IMR-90 (cell line): ENCODE measurements at regions not wholly inside any gene's neighbourhood (a gene's known extent, or its start where the extent isn't known, plus 50 kb on each side); places are given as distances from the start of the nearest gene placed in this dataset.

Experiments used
- ATAC-seq: fragments of 200-7000 bp; cut with Tn5 transposase; 2 replicates; pipeline ENCODE4 v1.9.1; 2020; ENCODE audit warnings: low read depth, mild to moderate bottlenecking, moderate library complexity
- BruUV-seq: library from RNA; stranded (reverse); fragments of 400-500 nt; replicated peaks from 2 replicates; lab custom pipeline; 2021; lab: Mats Ljungman, UMichigan
- CTCF ChIA-PET: fragments of 300-600 bp; formaldehyde crosslinking; extraction: SDS; loops from one replicate; lab custom pipeline; 2021; ENCODE audit warnings: antibody characterized with exemption; lab: Yijun Ruan, JAX
- POLR2A ChIA-PET: fragments of 300-600 bp; sonication (Branson Sonifier 250); formaldehyde crosslinking; loops from one replicate; lab custom pipeline; 2022; ENCODE audit warnings: antibody characterized with exemption; ENCODE audit not compliant: unreplicated experiment; lab: Charles Lee
- DNase-seq: peaks from one replicate; pipeline ENCODE4 v3.0.0; 2013
- H2AFZ ChIP-seq: replicated peaks from 2 replicates; pipeline ENCODE3; 2013; ENCODE audit warnings: low read length, mild to moderate bottlenecking; ENCODE audit not compliant: poor library complexity
- H2AK5ac ChIP-seq: 2 replicates; pipeline ENCODE4 v1.6.1; 2013; ENCODE audit warnings: low read depth, low read length, inconsistent platforms
- H2AK9ac ChIP-seq: replicated peaks from 2 replicates; pipeline ENCODE3; 2013; ENCODE audit warnings: mild to moderate bottlenecking, low read depth, low read length, moderate library complexity; ENCODE audit not compliant: poor library complexity
- H2BK120ac ChIP-seq: 2 replicates; pipeline ENCODE4 v1.6.1; 2013; ENCODE audit warnings: low read depth, low read length, inconsistent platforms
- H2BK15ac ChIP-seq: 3 replicates; pipeline ENCODE4 v1.6.1; 2013; ENCODE audit warnings: low read depth, low read length, inconsistent platforms
- H2BK20ac ChIP-seq: 2 replicates; pipeline ENCODE4 v1.6.1; 2013; ENCODE audit warnings: low read depth, mild to moderate bottlenecking, inconsistent platforms, low read length, moderate library complexity
- H2BK5ac ChIP-seq: 2 replicates; pipeline ENCODE4 v1.6.1; 2013; ENCODE audit warnings: mild to moderate bottlenecking, low read depth, low read length, inconsistent platforms; ENCODE audit not compliant: poor library complexity, severe bottlenecking
- H3K14ac ChIP-seq: replicated peaks from 2 replicates; pipeline ENCODE4 v1.6.1; 2013; ENCODE audit warnings: low read depth, low read length, inconsistent platforms
- H3K18ac ChIP-seq: 2 replicates; pipeline ENCODE4 v1.6.1; 2013; ENCODE audit warnings: low read depth, low read length, control low read depth
- H3K23ac ChIP-seq: 2 replicates; pipeline ENCODE4 v1.6.1; 2013; ENCODE audit warnings: low read depth, low read length, inconsistent platforms
- H3K27ac ChIP-seq: 2 replicates; pipeline ENCODE4 v1.5.1; 2013; ENCODE audit warnings: mild to moderate bottlenecking, control low read depth, low read length; ENCODE audit not compliant: insufficient read depth
- H3K27me3 ChIP-seq: 2 replicates; pipeline ENCODE4 v1.6.1; 2013; ENCODE audit warnings: low read length; ENCODE audit not compliant: control insufficient read depth, insufficient read depth
- H3K36me3 ChIP-seq: 2 replicates; pipeline ENCODE4 v1.6.1; 2013; ENCODE audit warnings: low read length, mixed read lengths; ENCODE audit not compliant: control insufficient read depth, insufficient read depth
- H3K4ac ChIP-seq: 2 replicates; pipeline ENCODE4 v1.6.1; 2013; ENCODE audit warnings: low read depth, low read length, inconsistent platforms
- H3K4me1 ChIP-seq: 2 replicates; pipeline ENCODE4 v1.6.1; 2013; ENCODE audit warnings: low read length, mixed read lengths; ENCODE audit not compliant: control insufficient read depth, insufficient read depth
- H3K4me2 ChIP-seq: 2 replicates; pipeline ENCODE4 v1.6.1; 2013; ENCODE audit warnings: low read depth, mild to moderate bottlenecking, control low read depth, low read length, moderate library complexity
- H3K4me3 ChIP-seq: 2 replicates; pipeline ENCODE4 v1.5.1; 2013; ENCODE audit warnings: low read depth, mild to moderate bottlenecking, control low read depth, low read length, moderate library complexity; ENCODE audit not compliant: insufficient read depth
- H3K56ac ChIP-seq: 2 replicates; pipeline ENCODE4 v1.6.1; 2013; ENCODE audit warnings: low read length, inconsistent platforms; ENCODE audit not compliant: insufficient read depth; ENCODE audit errors: extremely low read depth
- H3K79me1 ChIP-seq, 2 experiments: 2 replicates each; pipeline ENCODE4 v1.6.1; 2013; ENCODE audit warnings: low read length in 2 of 2, inconsistent platforms in 1 of 2, low read depth in 1 of 2
- H3K9ac ChIP-seq: 2 replicates; pipeline ENCODE4 v1.6.1; 2013; ENCODE audit warnings: low read depth, low read length, control low read depth
- H3K9me1 ChIP-seq: 2 replicates; pipeline ENCODE4 v1.6.1; 2013; ENCODE audit warnings: low read length, inconsistent platforms; ENCODE audit not compliant: insufficient read depth
- H3K9me3 ChIP-seq: 2 replicates; pipeline ENCODE4 v1.6.1; 2013; ENCODE audit warnings: low read length; ENCODE audit not compliant: control insufficient read depth, insufficient read depth
- H4K20me1 ChIP-seq: 2 replicates; pipeline ENCODE4 v1.6.1; 2013; ENCODE audit warnings: low read length, inconsistent platforms; ENCODE audit not compliant: insufficient read depth
- H4K5ac ChIP-seq: 2 replicates; pipeline ENCODE4 v1.6.1; 2013; ENCODE audit warnings: mild to moderate bottlenecking, low read depth, low read length, control low read depth
- H4K8ac ChIP-seq, 2 experiments: 2 replicates each; pipeline ENCODE4 v1.6.1; 2013; ENCODE audit warnings: low read depth in 2 of 2, low read length in 2 of 2, control low read depth in 1 of 2, inconsistent platforms in 1 of 2
- H4K91ac ChIP-seq: 2 replicates; pipeline ENCODE4 v1.6.1; 2013; ENCODE audit warnings: low read depth, low read length, inconsistent platforms; ENCODE audit not compliant: insufficient read depth
- BHLHE40 ChIP-seq: fragments of 150-350 bp; IDR thresholded peaks from 2 replicates; pipeline ENCODE4 v1.6.1; 2016; ENCODE audit warnings: mild to moderate bottlenecking, low read depth, low read length
- CEBPB ChIP-seq: IDR thresholded peaks from 2 replicates; pipeline ENCODE4 v1.6.1; 2012; ENCODE audit warnings: low read depth, low read length, improper control_type of control experiment
- CHD1 ChIP-seq: IDR thresholded peaks from 2 replicates; pipeline ENCODE4 v1.6.1; 2012; ENCODE audit warnings: low read depth, low read length, improper control_type of control experiment
- CTCF ChIP-seq: conservative IDR thresholded peaks from 2 replicates; pipeline ENCODE4 v1.5.1; 2012; ENCODE audit warnings: mild to moderate bottlenecking, low read depth, low read length, improper control_type of control experiment
- ELK1 ChIP-seq: fragments of 150-350 bp; IDR thresholded peaks from 2 replicates; pipeline ENCODE4 v1.6.1; 2016; ENCODE audit warnings: low read depth, mild to moderate bottlenecking, low read length, moderate library complexity, borderline replicate concordance
- FOS ChIP-seq: fragments of 150-350 bp; IDR thresholded peaks from 2 replicates; pipeline ENCODE4 v1.6.1; 2016; ENCODE audit warnings: low read depth, low read length
- MAFK ChIP-seq: IDR thresholded peaks from 2 replicates; pipeline ENCODE4 v1.6.1; 2012; ENCODE audit warnings: low read depth, low read length, improper control_type of control experiment
- MAZ ChIP-seq: IDR thresholded peaks from 2 replicates; pipeline ENCODE4 v1.6.1; 2012; ENCODE audit warnings: low read depth, mild to moderate bottlenecking, low read length, improper control_type of control experiment, moderate library complexity, borderline replicate concordance
- MXI1 ChIP-seq: IDR thresholded peaks from 2 replicates; pipeline ENCODE4 v1.6.1; 2012; ENCODE audit warnings: low read depth, mild to moderate bottlenecking, low read length, moderate library complexity, borderline replicate concordance
- NFE2L2 ChIP-seq: fragments of 150-350 bp; IDR thresholded peaks from 2 replicates; pipeline ENCODE4 v1.6.1; 2016; ENCODE audit warnings: low read depth, mild to moderate bottlenecking, low read length
- POLR2A ChIP-seq: IDR thresholded peaks from 2 replicates; pipeline ENCODE4 v1.6.1; 2012; ENCODE audit warnings: mild to moderate bottlenecking, low read depth, low read length
- RAD21 ChIP-seq: IDR thresholded peaks from 2 replicates; pipeline ENCODE4 v1.6.1; 2012; ENCODE audit warnings: low read length, improper control_type of control experiment
- RCOR1 ChIP-seq: IDR thresholded peaks from 2 replicates; pipeline ENCODE4 v1.6.1; 2012; ENCODE audit warnings: mild to moderate bottlenecking, low read length, improper control_type of control experiment; ENCODE audit not compliant: insufficient replicate concordance
- RFX5 ChIP-seq: IDR thresholded peaks from 2 replicates; pipeline ENCODE4 v1.8.0; 2012; ENCODE audit warnings: low read depth, mild to moderate bottlenecking, low read length, moderate library complexity
- SMC3 ChIP-seq: fragments of 150-350 bp; IDR thresholded peaks from 2 replicates; pipeline ENCODE4 v1.6.1; 2016; ENCODE audit warnings: low read depth, mild to moderate bottlenecking, antibody characterized with exemption, low read length, moderate library complexity
- USF2 ChIP-seq: fragments of 150-350 bp; IDR thresholded peaks from 2 replicates; pipeline ENCODE4 v1.6.1; 2017; ENCODE audit warnings: mild to moderate bottlenecking, antibody characterized with exemption, low read length, low read depth
- WGBS, 2 experiments: methylation state at CpG; one replicate each; pipeline versions ENCODE4 v1.1.5 to v1.1.7; 2013; ENCODE audit warnings: missing lambda C conversion rate in 2 of 2; ENCODE audit not compliant: insufficient read length in 1 of 2; ENCODE audit errors: extremely low coverage in 2 of 2; 5-methylcytosine and 5-hydroxymethylcytosine counted together
- dilution Hi-C: fragments of 300-500 bp; cut with HindIII; formaldehyde crosslinking; loops from one replicate; pipeline ENCODE4 v1.14.3; 2018; ENCODE audit warnings: low sequenced_read_pairs; ENCODE audit not compliant: unreplicated experiment
- in situ Hi-C: fragments of 300-500 bp; cut with MboI; formaldehyde crosslinking; loops from 3 replicates; pipeline ENCODE4 v1.14.3; 2019; ENCODE audit warnings: low sequenced_read_pairs, inconsistent platforms, mixed read lengths
- intact Hi-C: fragments of 100-400 bp; cut with micrococcal nuclease; formaldehyde crosslinking; loops from 2 replicates; pipeline ENCODE4 v1.10.0; 2022

GRCh38 chr3:178047496-178047895, 488.7 kb upstream of the KCNMB2 start:
- no peak overlapping the region for H4K5ac ChIP-seq
- H3K9ac ChIP-seq, result no peak overlapping the region
- H3K4ac ChIP-seq, result no peak overlapping the region
- no peak overlapping the region for H2AK9ac ChIP-seq
- H3K23ac ChIP-seq, result no peak overlapping the region
- DNase-seq, result no peak
- H2BK15ac ChIP-seq, result no peak overlapping the region
- no peak overlapping the region for H2BK5ac ChIP-seq
- H2BK120ac ChIP-seq, result no peak overlapping the region
- no peak overlapping the region for H4K91ac ChIP-seq
- H2BK20ac ChIP-seq, result no peak overlapping the region
- ChIA-PET POLR2A (interaction anchor here (0.7 kb wide), 1 partner anchor 13 kb away, joined by 3 read pairs; no protein-coding TSS in a partner anchor), CTCF (interaction anchor here (0.6 kb wide), 1 partner anchor 156 kb away, joined by 4 read pairs; no protein-coding TSS in a partner anchor)
- H3K79me1 ChIP-seq, result no peaks in the 10 kb centered on the region
- no peaks in the 10 kb centered on the region for H3K9me3 ChIP-seq
- no peak overlapping the region for H3K27ac ChIP-seq
- H4K8ac ChIP-seq, result no peak overlapping the region
- H2AFZ ChIP-seq, result no peak overlapping the region
- no peak overlapping the region for H3K14ac ChIP-seq
- H3K9me1 ChIP-seq, result no peaks in the 10 kb centered on the region
- no TSS peak for BruUV-seq
- H3K27me3 ChIP-seq, result no peaks in the 10 kb centered on the region
- in situ Hi-C loops (no loop called here), intact Hi-C loops (no loop called here), dilution Hi-C loops (no loop called here)
- WGBS, 2 experiments, result no CpG with 5 or more reads among the region's 3 CpGs
- TF ChIP-seq ELK1 (no peak), USF2 (no peak), MAZ (no peak), FOS (no peak), POLR2A (no peak), MAFK (no peak), SMC3 (no peak), BHLHE40 (no peak), RFX5 (no peak), CTCF (no peak), CHD1 (no peak), CEBPB (no peak), RCOR1 (no peak), RAD21 (no peak), NFE2L2 (no peak), MXI1 (no peak)
- H3K4me1 ChIP-seq, result no peaks in the 10 kb centered on the region
- no peak overlapping the region for H3K4me2 ChIP-seq
- H2AK5ac ChIP-seq, result no peak overlapping the region
- H3K56ac ChIP-seq, result no peak overlapping the region
- H3K4me3 ChIP-seq, result no peak overlapping the region
- H3K18ac ChIP-seq, result no peak overlapping the region
- H4K20me1 ChIP-seq, result no peaks in the 10 kb centered on the region
- ATAC-seq, result no peak
- H3K36me3 ChIP-seq, result no peaks in the 10 kb centered on the region
